SK-N-SH (cell line): ENCODE measurements at regions not wholly inside any gene's neighbourhood (a gene's known extent, or its start where the extent isn't known, plus 50 kb on each side); places are given as distances from the start of the nearest gene placed in this dataset.

Experiments used
- CTCF ChIA-PET: fragments of 300-600, 350-600 bp; formaldehyde crosslinking; extraction: SDS; loops from one replicate; lab custom pipeline; 2021; lab: Yijun Ruan, JAX
- POLR2A ChIA-PET: fragments of 350-600 bp; sonication (Branson Sonifier 250); formaldehyde crosslinking; extraction: SDS; loops from one replicate; lab custom pipeline; 2020; ENCODE audit warnings: antibody characterized with exemption, inconsistent platforms; lab: Yijun Ruan, JAX
- DNase-seq: peaks from one replicate; pipeline ENCODE4 v3.0.0; 2012
- H2AFZ ChIP-seq: fragments of 200-600 bp; sonication (generic); 2 replicates; pipeline ENCODE4 v1.8.1; 2016; ENCODE audit warnings: antibody characterized with exemption, mild to moderate bottlenecking, low read depth
- H3F3A ChIP-seq: fragments of 200-600 bp; sonication (generic); replicated peaks from 2 replicates; pipeline ENCODE3; 2016; ENCODE audit warnings: antibody characterized with exemption, mild to moderate bottlenecking; ENCODE audit not compliant: insufficient read depth
- H3K27ac ChIP-seq, 2 experiments: fragments of 200-500 bp in 1 of 2; fragments of 200-600 bp in 1 of 2; sonication (Bioruptor generic) in 1 of 2; sonication (generic), shearing (Covaris generic) in 1 of 2; 2 replicates each; pipeline versions ENCODE4 v1.5.1 to v1.6.1; 2014 to 2016; ENCODE audit warnings: low read depth in 2 of 2, inconsistent platforms in 1 of 2, low read length in 1 of 2, mild to moderate bottlenecking in 1 of 2, mixed read lengths in 1 of 2
- H3K27me3 ChIP-seq: fragments of 200-600 bp; sonication (generic), shearing (Covaris generic); 2 replicates; pipeline ENCODE4 v1.6.1; 2016; ENCODE audit warnings: mixed run types; ENCODE audit not compliant: insufficient read depth
- H3K36me3 ChIP-seq, 2 experiments: fragments of 200-500 bp in 1 of 2; fragments of 200-600 bp in 1 of 2; sonication (Bioruptor generic) in 1 of 2; sonication (generic) in 1 of 2; replicated peaks in 1 of 2; 2 replicates each; pipeline versions ENCODE3 to v1.5.1; 2014 to 2016; ENCODE audit warnings: low read length in 1 of 2, mild to moderate bottlenecking in 1 of 2; ENCODE audit not compliant: insufficient read depth in 2 of 2, control insufficient read depth in 1 of 2
- H3K4me1 ChIP-seq, 2 experiments: fragments of 200-500 bp in 1 of 2; fragments of 200-600 bp in 1 of 2; sonication (Bioruptor generic) in 1 of 2; sonication (generic), shearing (Covaris generic) in 1 of 2; 2 replicates each; pipeline versions ENCODE4 v1.5.1 to v1.6.1; 2014 to 2016; ENCODE audit warnings: low read depth in 1 of 2, low read length in 1 of 2, mixed run types in 1 of 2; ENCODE audit not compliant: insufficient read depth in 2 of 2, control insufficient read depth in 1 of 2
- H3K4me2 ChIP-seq: fragments of 200-600 bp; sonication (generic), shearing (Covaris generic); 2 replicates; pipeline ENCODE4 v1.6.1; 2017; ENCODE audit warnings: mixed run types
- H3K4me3 ChIP-seq, 2 experiments: fragments of 200-500 bp in 1 of 2; fragments of 200-600 bp in 1 of 2; sonication (Bioruptor generic) in 1 of 2; sonication (generic), shearing (Covaris generic) in 1 of 2; 2 replicates each; pipeline versions ENCODE4 v1.5.1 to v1.8.1; 2014 to 2016; ENCODE audit warnings: low read depth in 2 of 2, inconsistent platforms in 1 of 2, low read length in 1 of 2, mild to moderate bottlenecking in 1 of 2, mixed read lengths in 1 of 2, moderate library complexity in 1 of 2
- H3K79me2 ChIP-seq: fragments of 200-600 bp; sonication (generic); 2 replicates; pipeline ENCODE4 v1.8.1; 2017; ENCODE audit warnings: mild to moderate bottlenecking; ENCODE audit not compliant: insufficient read depth
- H3K9ac ChIP-seq: fragments of 200-600 bp; sonication (generic); 2 replicates; pipeline ENCODE4 v1.6.1; 2017; ENCODE audit warnings: mixed run types
- H3K9me2 ChIP-seq: fragments of 200-600 bp; sonication (generic); 2 replicates; pipeline ENCODE4 v1.6.1; 2017; ENCODE audit warnings: mixed run types
- H3K9me3 ChIP-seq: fragments of 200-600 bp; sonication (generic); 2 replicates; pipeline ENCODE4 v1.6.1; 2017; ENCODE audit warnings: mixed run types, mild to moderate bottlenecking, moderate library complexity
- H4K20me1 ChIP-seq: fragments of 200-600 bp; sonication (generic); 2 replicates; pipeline ENCODE4 v1.6.1; 2017; ENCODE audit warnings: mild to moderate bottlenecking, mixed run types; ENCODE audit not compliant: insufficient read depth
- CHD2 ChIP-seq: fragments of 150-350 bp; IDR thresholded peaks from 2 replicates; pipeline ENCODE4 v1.6.1; 2018; ENCODE audit warnings: low read length; ENCODE audit not compliant: partially characterized antibody
- ELF1 ChIP-seq: IDR thresholded peaks from 2 replicates; pipeline ENCODE4 v1.4.0; 2012
- EP300 ChIP-seq, 2 experiments: IDR thresholded peaks; 2 replicates each; pipeline versions ENCODE4 v1.4.0 to v1.6.1; 2012; ENCODE audit warnings: borderline replicate concordance in 1 of 2, low read depth in 1 of 2, low read length in 1 of 2
- FOXJ3 ChIP-seq: sonication (generic); formaldehyde crosslinking; IDR thresholded peaks from 2 replicates; pipeline ENCODE4 v1.5.1; 2020; ENCODE audit warnings: mild to moderate bottlenecking, missing genetic modification reagents
- GATA2 ChIP-seq: sonication (generic); formaldehyde crosslinking; IDR thresholded peaks from 2 replicates; pipeline ENCODE4 v1.5.0; 2020; ENCODE audit warnings: mild to moderate bottlenecking, missing genetic modification reagents
- MEF2A ChIP-seq: IDR thresholded peaks from 2 replicates; pipeline ENCODE4 v1.4.0; 2012; ENCODE audit warnings: low read depth, borderline replicate concordance
- MXI1 ChIP-seq: IDR thresholded peaks from 2 replicates; pipeline ENCODE4 v1.6.1; 2012; ENCODE audit warnings: mild to moderate bottlenecking, low read depth, low read length, improper control_type of control experiment
- NFIC ChIP-seq: IDR thresholded peaks from 2 replicates; pipeline ENCODE4 v1.4.0; 2012; ENCODE audit warnings: borderline replicate concordance
- POLR2AphosphoS5 ChIP-seq: IDR thresholded peaks from 2 replicates; pipeline ENCODE4 v1.6.1; 2012; ENCODE audit warnings: low read depth, low read length
- RCOR1 ChIP-seq: fragments of 150-350 bp; IDR thresholded peaks from 2 replicates; pipeline ENCODE4 v1.6.1; 2017; ENCODE audit warnings: antibody characterized with exemption, low read length
- RFX5 ChIP-seq: IDR thresholded peaks from 2 replicates; pipeline ENCODE4 v1.6.1; 2012; ENCODE audit warnings: mild to moderate bottlenecking, improper control_type of control experiment, low read length
- RXRA ChIP-seq: IDR thresholded peaks from 2 replicates; pipeline ENCODE4 v1.4.0; 2012; ENCODE audit warnings: low read depth, mild to moderate bottlenecking, borderline replicate concordance
- SMC3 ChIP-seq: IDR thresholded peaks from 2 replicates; pipeline ENCODE4 v1.6.1; 2012; ENCODE audit warnings: low read depth, low read length, improper control_type of control experiment
- TAF1 ChIP-seq: IDR thresholded peaks from 2 replicates; pipeline ENCODE4 v1.6.1; 2012; ENCODE audit warnings: low read depth, mild to moderate bottlenecking, low read length, moderate library complexity, borderline replicate concordance
- TCF12 ChIP-seq: IDR thresholded peaks from 2 replicates; pipeline ENCODE4 v1.4.0; 2012
- TEAD4 ChIP-seq: IDR thresholded peaks from 2 replicates; pipeline ENCODE4 v1.4.0; 2012; ENCODE audit warnings: mild to moderate bottlenecking, borderline replicate concordance; ENCODE audit not compliant: insufficient read depth
- WGBS: methylation state at CpG from one replicate; pipeline ENCODE4 v1.1.6; 2017; ENCODE audit warnings: low lambda C conversion rate; 5-methylcytosine and 5-hydroxymethylcytosine counted together
- TF ChIP-seq, protein P1 (sequence below): IDR thresholded peaks from 2 replicates; pipeline ENCODE4; 2012
- TF ChIP-seq, protein P2 (sequence below): fragments of 200-600 bp; sonication (generic); IDR thresholded peaks from 2 replicates; pipeline ENCODE4 v1.6.1; 2017; ENCODE audit warnings: antibody characterized with exemption, mild to moderate bottlenecking, moderate library complexity
- TF ChIP-seq, protein P3 (sequence below): fragments of 150-350 bp; IDR thresholded peaks from 2 replicates; pipeline ENCODE4 v1.6.1; 2016; ENCODE audit warnings: mild to moderate bottlenecking, low read depth, low read length
- TF ChIP-seq, protein P4 (sequence below): IDR thresholded peaks from 2 replicates; pipeline ENCODE4 v1.4.0; 2012; ENCODE audit warnings: low read depth

DNA sequence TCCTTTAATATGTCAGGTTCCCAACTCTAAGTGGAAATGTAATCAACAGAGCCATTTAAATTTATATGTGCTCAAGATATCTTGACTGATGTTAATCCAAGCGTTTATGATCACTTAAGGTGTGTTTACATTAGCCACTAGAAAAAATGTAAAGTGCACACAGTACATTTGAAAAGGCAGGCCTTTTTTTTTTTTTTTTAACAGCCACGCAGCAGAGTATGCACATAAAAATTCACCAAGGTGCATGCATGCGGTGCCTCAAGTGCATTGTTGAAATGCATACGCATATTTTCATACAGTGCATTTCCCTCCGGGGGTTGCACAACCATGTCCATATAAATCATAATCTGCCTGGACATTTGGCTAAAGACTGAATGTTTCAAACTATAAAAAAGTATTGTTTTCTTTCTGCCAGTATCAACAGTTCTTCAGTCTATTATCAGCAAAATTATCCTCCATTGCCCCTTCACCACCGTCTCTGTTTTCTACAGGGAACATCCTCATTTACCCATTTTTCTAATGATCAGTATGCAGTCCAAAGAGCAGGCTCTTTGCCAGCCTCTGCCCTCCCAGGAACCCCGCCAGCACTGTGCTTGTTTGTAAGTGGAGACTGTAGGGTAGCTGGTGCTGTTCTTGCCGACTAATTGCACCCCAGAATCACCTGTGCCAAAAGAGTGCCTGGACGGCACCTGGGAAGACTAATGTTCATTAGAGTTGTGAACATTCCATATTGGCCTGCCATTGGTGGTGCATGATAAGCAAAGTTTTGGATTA, 611.2 kb upstream of the CFAP20DC start:
- TF ChIP-seq TEAD4 (no peak), GATA2 (CRISPR knock-in tag) (no peak), SMC3 (no peak), TAF1 (no peak), FOXJ3 (CRISPR knock-in tag) (no peak), NFIC (no peak), POLR2AphosphoS5 (no peak), EP300 (IDR thresholded peaks at IDR 0.05; ENCODE audit: borderline replicate concordance in 1 of 2, low read depth in 1 of 2, low read length in 1 of 2) (no peak), MEF2A (no peak), TCF12 (no peak), RXRA (no peak), RFX5 (no peak), MXI1 (no peak), RCOR1 (no peak), ELF1 (no peak), CHD2 (no peak)
- TF ChIP-seq, protein P1, sequence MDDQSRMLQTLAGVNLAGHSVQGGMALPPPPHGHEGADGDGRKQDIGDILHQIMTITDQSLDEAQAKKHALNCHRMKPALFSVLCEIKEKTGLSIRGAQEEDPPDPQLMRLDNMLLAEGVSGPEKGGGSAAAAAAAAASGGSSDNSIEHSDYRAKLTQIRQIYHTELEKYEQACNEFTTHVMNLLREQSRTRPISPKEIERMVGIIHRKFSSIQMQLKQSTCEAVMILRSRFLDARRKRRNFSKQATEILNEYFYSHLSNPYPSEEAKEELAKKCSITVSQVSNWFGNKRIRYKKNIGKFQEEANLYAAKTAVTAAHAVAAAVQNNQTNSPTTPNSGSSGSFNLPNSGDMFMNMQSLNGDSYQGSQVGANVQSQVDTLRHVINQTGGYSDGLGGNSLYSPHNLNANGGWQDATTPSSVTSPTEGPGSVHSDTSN: no peak
- TF ChIP-seq, protein P2, sequence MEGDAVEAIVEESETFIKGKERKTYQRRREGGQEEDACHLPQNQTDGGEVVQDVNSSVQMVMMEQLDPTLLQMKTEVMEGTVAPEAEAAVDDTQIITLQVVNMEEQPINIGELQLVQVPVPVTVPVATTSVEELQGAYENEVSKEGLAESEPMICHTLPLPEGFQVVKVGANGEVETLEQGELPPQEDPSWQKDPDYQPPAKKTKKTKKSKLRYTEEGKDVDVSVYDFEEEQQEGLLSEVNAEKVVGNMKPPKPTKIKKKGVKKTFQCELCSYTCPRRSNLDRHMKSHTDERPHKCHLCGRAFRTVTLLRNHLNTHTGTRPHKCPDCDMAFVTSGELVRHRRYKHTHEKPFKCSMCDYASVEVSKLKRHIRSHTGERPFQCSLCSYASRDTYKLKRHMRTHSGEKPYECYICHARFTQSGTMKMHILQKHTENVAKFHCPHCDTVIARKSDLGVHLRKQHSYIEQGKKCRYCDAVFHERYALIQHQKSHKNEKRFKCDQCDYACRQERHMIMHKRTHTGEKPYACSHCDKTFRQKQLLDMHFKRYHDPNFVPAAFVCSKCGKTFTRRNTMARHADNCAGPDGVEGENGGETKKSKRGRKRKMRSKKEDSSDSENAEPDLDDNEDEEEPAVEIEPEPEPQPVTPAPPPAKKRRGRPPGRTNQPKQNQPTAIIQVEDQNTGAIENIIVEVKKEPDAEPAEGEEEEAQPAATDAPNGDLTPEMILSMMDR: no peak
- TF ChIP-seq, protein P3, sequence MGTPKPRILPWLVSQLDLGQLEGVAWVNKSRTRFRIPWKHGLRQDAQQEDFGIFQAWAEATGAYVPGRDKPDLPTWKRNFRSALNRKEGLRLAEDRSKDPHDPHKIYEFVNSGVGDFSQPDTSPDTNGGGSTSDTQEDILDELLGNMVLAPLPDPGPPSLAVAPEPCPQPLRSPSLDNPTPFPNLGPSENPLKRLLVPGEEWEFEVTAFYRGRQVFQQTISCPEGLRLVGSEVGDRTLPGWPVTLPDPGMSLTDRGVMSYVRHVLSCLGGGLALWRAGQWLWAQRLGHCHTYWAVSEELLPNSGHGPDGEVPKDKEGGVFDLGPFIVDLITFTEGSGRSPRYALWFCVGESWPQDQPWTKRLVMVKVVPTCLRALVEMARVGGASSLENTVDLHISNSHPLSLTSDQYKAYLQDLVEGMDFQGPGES: no peak
- TF ChIP-seq, protein P4, sequence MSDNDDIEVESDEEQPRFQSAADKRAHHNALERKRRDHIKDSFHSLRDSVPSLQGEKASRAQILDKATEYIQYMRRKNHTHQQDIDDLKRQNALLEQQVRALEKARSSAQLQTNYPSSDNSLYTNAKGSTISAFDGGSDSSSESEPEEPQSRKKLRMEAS: no peak
- Histone ChIP-seq H4K20me1 (no peaks in the 10 kb centered on the region), H2AFZ (no peak overlapping the region), H3F3A (no peaks in the 10 kb centered on the region), H3K9me3 (no peaks in the 10 kb centered on the region), H3K4me1 (no peaks in the 10 kb centered on the region; a peak in 1 of 4 replicates), H3K36me3 (no peaks in the 10 kb centered on the region), H3K27ac (no peak overlapping the region), H3K9ac (no peak overlapping the region), H3K4me3 (no peak overlapping the region), H3K4me2 (no peak overlapping the region), H3K9me2 (no peaks in the 10 kb centered on the region), H3K27me3 (no peaks in the 10 kb centered on the region), H3K79me2 (no peaks in the 10 kb centered on the region)
- 45% methylated on average over 9 of the region's 9 CpGs for WGBS
- POLR2A ChIA-PET: no interaction called here
- no peak for DNase-seq
- CTCF ChIA-PET: interaction anchor here (0.8 kb wide), 1 partner anchor 40 kb away, joined by 3 read pairs; no protein-coding TSS in a partner anchor
